HG02759 (cell line): ENCODE measurements at regions not wholly inside any gene's neighbourhood (a gene's known extent, or its start where the extent isn't known, plus 50 kb on each side); places are given as distances from the start of the nearest gene placed in this dataset.
"Not testable (repeated sequence)": the region's sequence is repeated elsewhere in the genome, so short reads cannot be mapped to it uniquely, and the experiment has no call there.

ENCODE experiments used
- ATAC-seq: cut with Tn5 transposase; IDR thresholded peaks from one replicate; pipeline ENCODE4 v1.9.1; 2021; ENCODE audit warnings: mild to moderate bottlenecking, moderate library complexity; ENCODE audit not compliant: unreplicated experiment

GRCh38 chr21:41571938-41572510 lies 64.1 kb upstream of the TMPRSS2 start:
- ATAC-seq = no peak

DNA sequence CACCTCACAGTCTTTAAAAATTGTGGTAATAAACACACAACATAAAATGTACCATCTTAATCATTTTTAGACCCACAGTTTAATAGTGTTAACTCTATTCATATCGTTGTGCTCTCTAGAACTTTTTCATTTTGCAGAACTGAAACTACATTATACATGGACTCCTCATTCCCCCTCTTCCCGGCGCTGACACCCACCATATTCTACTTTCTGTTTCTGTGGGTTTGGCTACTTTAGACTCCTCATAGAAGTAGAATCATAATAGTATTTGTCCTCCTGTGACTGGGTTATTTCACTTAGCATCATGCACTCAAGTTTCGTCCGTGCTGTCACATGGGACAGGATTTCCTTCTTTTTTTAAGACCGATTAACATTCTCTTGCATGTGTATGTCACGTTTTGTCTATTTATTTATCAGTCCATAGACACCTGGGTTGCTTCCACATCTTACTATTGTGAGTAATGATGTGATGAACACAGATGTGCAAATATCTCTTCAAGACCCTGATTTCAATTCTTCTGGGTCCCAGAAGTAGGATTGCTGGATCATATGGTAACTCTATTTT lies 62.9 kb upstream of the TMPRSS2 start:
- ATAC-seq = peak; percentile 84

DNA sequence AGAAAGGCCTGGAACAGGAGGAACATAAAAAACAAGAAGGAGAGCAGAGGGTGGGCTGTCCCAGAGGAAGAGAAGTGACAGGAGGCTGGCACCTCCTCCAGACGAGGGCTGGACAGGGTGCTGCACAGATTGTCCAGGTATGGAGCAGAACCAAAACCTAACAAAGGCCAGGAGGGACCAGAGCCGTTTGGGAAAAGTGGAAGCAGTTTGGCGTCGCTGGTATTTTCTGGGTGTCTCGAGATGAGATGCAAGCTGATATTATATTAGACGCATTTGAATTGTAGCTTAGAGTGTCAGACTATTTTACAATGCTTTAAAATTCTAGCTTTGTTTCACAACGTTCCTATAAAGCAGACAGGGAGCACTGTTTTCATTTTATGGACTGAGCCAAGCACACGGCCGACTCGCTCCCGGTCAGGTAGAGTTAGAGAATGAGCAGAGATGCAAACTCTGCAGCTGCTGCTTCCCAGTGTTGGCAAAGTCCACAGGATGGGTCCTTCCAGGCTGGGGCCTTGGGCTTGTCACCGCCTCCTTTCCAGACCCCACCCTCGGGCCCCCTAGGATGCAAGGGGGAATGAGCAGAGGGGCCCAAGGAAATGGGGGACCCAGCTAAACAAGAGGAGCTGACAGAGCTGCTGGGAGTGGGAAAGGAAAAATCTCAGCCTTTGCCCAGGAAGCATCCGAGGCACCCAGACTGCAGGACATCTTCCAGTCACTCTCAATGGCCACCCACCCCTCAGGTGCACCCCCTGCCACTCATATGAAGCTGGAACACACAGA lies 60.8 kb upstream of the TMPRSS2 start:
- no peak for ATAC-seq

DNA sequence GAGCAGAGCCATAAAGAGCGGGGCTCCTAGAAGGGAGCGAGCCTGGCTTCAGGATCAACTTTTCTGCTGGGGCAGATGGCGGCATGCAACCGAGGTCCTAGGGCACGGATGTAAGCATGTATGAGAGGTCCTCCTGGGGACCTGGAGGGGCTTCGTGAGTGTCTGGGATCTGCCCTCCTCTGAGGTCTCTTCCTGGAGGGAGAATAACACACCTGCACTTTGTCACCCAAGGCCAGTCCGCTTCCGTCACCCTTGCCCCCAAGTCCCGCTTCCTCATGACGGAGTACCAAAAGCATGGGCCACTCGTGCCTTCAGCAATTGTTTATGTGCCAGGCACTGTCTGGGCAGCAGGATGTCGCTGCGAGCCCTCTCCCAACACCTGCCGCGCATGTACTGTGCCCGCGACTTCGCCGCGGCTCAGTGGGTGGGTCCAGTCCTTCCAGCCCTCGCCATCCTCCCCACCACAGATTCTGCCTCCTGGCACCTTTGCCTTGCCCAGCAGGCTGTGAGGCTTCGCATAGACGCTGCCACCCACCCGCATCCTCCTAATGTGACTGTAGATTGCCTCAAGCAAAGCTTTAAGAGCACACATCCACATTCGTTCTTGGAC lies 60.0 kb upstream of the TMPRSS2 start:
- ATAC-seq = no peak

DNA sequence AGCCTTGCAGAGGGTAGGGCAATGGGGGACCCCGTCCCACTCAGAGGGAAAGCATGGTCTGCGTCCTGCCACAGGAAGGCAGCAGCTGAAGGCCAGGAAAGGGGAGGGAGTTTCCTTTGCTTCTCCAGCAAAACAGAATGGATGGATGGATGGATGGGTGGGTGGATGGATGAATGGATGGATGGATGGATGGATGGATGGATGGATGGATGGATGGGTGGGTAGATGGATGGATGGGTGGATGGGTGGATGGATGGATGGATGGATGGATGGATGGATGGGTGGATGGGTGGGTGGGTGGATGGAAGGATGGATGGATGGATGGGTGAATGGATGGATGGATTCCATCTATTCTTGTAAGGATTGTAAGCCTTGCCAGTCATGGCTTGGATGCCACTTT lies 59.3 kb upstream of the TMPRSS2 start:
- not testable (repeated sequence) for ATAC-seq

DNA sequence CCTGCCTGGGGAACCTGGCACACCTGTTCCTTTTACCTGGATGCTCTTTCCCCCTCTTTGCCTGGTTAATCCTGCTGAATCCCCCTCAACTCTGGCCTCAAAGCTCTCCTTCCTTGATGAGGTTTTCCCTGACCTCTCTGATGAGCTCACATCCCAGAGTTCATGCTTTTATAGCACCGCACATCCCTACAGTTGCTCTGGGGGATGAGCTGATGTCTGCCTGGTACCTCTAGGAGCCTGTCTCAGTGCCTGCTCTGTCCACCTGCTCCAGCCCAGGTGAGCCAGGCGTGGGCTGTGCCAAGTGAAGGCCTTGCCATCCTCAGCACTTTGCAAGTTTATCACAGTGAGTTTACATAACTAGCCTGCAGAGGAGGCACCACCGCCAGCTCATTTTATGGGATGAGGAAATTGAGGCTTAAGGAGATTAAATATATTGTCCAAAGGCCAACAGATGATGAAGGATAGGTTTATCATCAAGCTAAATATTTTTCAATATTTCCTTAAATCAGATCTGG lies 58.6 kb upstream of the TMPRSS2 start:
- no peak for ATAC-seq

DNA sequence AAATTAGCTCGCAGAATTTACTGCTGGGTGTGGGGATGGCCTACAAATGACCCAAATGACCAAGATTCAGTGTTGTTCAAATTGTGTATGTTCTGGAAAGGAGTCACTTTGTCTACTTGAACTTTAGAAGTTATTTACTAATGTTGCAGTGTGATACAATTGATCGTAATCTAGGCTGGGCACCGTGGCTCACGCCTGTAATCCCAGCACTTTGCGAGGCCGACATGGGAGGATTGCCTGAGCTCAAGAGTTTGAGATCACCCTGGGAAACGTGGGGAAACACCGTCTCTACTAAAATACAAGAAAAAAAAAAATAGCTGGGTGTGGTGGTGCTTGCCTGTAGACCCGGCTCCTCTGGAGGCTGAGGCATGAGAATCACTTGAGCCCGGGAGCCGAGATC lies 57.6 kb upstream of the TMPRSS2 start:
- no peak for ATAC-seq

DNA sequence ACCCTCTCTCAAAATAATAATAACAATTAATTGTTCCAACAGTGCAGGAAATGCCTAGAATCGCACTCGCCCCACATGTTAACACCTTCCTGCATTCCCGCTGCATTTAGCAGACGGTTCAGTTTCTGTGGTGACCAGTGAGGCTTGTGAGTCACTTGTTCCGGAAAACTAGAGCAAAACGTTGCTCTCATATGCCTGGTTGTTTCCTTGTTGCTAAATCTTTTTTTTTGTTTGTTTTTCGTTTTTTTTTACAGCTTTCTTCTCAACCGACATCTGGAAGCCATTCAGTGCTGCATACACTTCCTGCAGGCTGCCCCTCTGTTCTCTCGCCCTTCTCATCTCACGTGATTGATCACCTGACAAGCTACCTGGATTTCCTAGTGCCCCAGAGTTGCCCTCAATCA lies 56.9 kb upstream of the TMPRSS2 start:
- ATAC-seq = no peak

GRCh38 chr21:41562101-41563000 lies 54.4 kb upstream of the TMPRSS2 start:
- ATAC-seq = no peak

- ATAC-seq = no peak
Observed at GRCh38 chr21:41561701-41562100, 53.7 kb upstream of the TMPRSS2 start.

- no peak for ATAC-seq
Observed at GRCh38 chr21:41560661-41561158, 52.8 kb upstream of the TMPRSS2 start.

- ATAC-seq = peak; percentile 60
Observed at GRCh38 chr21:41559658-41560631, 52.0 kb upstream of the TMPRSS2 start.

GRCh38 chr21:41558842-41559241 lies 50.9 kb upstream of the TMPRSS2 start:
- ATAC-seq = no peak

- ATAC-seq = no peak
Observed at GRCh38 chr21:41557884-41558283, 49.9 kb upstream of the TMPRSS2 start.
